ENCODE measurements at regions not wholly inside any gene's neighbourhood (a gene's known extent, or its start where the extent isn't known, plus 50 kb on each side); places are given as distances from the start of the nearest gene placed in this dataset.
"Not testable (repeated sequence)": the region's sequence is repeated elsewhere in the genome, so short reads cannot be mapped to it uniquely, and the experiment has no call there.

- peaks cover 26% of the 10 kb centered on the region for H3K4me1 Mint-ChIP-seq
- peak overlapping the region in 1 of 2 donors; percentile 22 for H3K27ac Mint-ChIP-seq
- H3K27me3 Mint-ChIP-seq: no peaks in the 10 kb centered on the region
- peak; percentile 83 for ATAC-seq
- DNase-seq: no peak
- no peaks in the 10 kb centered on the region for H3K9me3 Mint-ChIP-seq
- peak overlapping the region; percentile 21 to 47 for H3K4me3 Mint-ChIP-seq
Observed at GRCh38 chr14:22176957-22177356, 412.1 kb downstream of the DAD1 start.

GRCh38 chr14:22175278-22175558, 413.8 kb downstream of the DAD1 start:
- ATAC-seq, H3K27ac Mint-ChIP-seq, DNase-seq, H3K9me3 Mint-ChIP-seq, H3K27me3 Mint-ChIP-seq: not testable (repeated sequence)
- Mint-ChIP-seq H3K4me3 (peak overlapping the region in 1 of 2 donors; percentile 19), H3K4me1 (peaks cover 28% of the 10 kb centered on the region)

GRCh38 chr14:22174412-22175277, 414.4 kb downstream of the DAD1 start:
- Mint-ChIP-seq H3K4me3 (no peak overlapping the region), H3K27ac (no peak overlapping the region), H3K4me1 (peaks cover 22% of the 10 kb centered on the region), H3K27me3 (no peaks in the 10 kb centered on the region), H3K9me3 (no peaks in the 10 kb centered on the region)
- DNase-seq (no peak), ATAC-seq (no peak)

GRCh38 chr14:22168092-22168955, 420.7 kb downstream of the DAD1 start:
- DNase-seq: peak in 1 of 2 donors; percentile 24
- Mint-ChIP-seq H3K4me3 (peak overlapping the region; percentile 75 to 83), H3K4me1 (peaks cover 9% of the 10 kb centered on the region), H3K27ac (peak overlapping the region; percentile 97), H3K27me3 (no peaks in the 10 kb centered on the region), H3K9me3 (no peaks in the 10 kb centered on the region)
- ATAC-seq: peak; percentile 80

GRCh38 chr14:22164616-22165015, 424.4 kb downstream of the DAD1 start:
- Mint-ChIP-seq H3K27ac (no peak overlapping the region), H3K9me3 (no peaks in the 10 kb centered on the region), H3K27me3 (no peaks in the 10 kb centered on the region), H3K4me3 (peak overlapping the region in 1 of 2 donors; percentile 22), H3K4me1 (peaks cover 4% of the 10 kb centered on the region)
- ATAC-seq: no peak
- no peak for DNase-seq

- ATAC-seq (no peak), DNase-seq (no peak)
- Mint-ChIP-seq H3K4me1 (peaks cover 10% of the 10 kb centered on the region), H3K4me3 (peak overlapping the region; percentile 77 to 79), H3K27me3 (no peaks in the 10 kb centered on the region), H3K9me3 (no peaks in the 10 kb centered on the region), H3K27ac (peak overlapping the region in 1 of 2 donors; percentile 52)
Observed at GRCh38 chr14:22163051-22163450, 426.0 kb downstream of the DAD1 start.

- no peak for ATAC-seq
- no peak overlapping the region for H3K4me3 Mint-ChIP-seq
- no peak overlapping the region for H3K27ac Mint-ChIP-seq
- no peaks in the 10 kb centered on the region for H3K27me3 Mint-ChIP-seq
- H3K4me1 Mint-ChIP-seq: peaks cover 10% of the 10 kb centered on the region
- no peaks in the 10 kb centered on the region for H3K9me3 Mint-ChIP-seq
- DNase-seq: no peak
Observed at GRCh38 chr14:22159957-22160356, 429.1 kb downstream of the DAD1 start.

GRCh38 chr14:22159099-22159498, 429.9 kb downstream of the DAD1 start:
- Mint-ChIP-seq H3K27me3 (no peaks in the 10 kb centered on the region), H3K4me3 (no peak overlapping the region), H3K27ac (no peak overlapping the region), H3K9me3 (no peaks in the 10 kb centered on the region), H3K4me1 (peaks cover 6% of the 10 kb centered on the region)
- no peak for DNase-seq
- no peak for ATAC-seq

- Mint-ChIP-seq H3K4me1 (peaks cover 6% of the 10 kb centered on the region), H3K27me3 (no peaks in the 10 kb centered on the region), H3K4me3 (no peak overlapping the region), H3K27ac (no peak overlapping the region), H3K9me3 (no peaks in the 10 kb centered on the region)
- DNase-seq (no peak), ATAC-seq (no peak)
Observed at GRCh38 chr14:22158560-22158959, 430.5 kb downstream of the DAD1 start.

GRCh38 chr14:22155571-22155970, 433.5 kb downstream of the DAD1 start:
- DNase-seq: no peak
- Mint-ChIP-seq H3K4me3 (no peak overlapping the region), H3K27ac (no peak overlapping the region), H3K27me3 (no peaks in the 10 kb centered on the region), H3K4me1 (peaks cover 15% of the 10 kb centered on the region), H3K9me3 (no peaks in the 10 kb centered on the region)
- ATAC-seq: no peak

GRCh38 chr14:22152903-22153302, 436.1 kb downstream of the DAD1 start:
- H3K27ac Mint-ChIP-seq: no peak overlapping the region
- no peak overlapping the region for H3K4me3 Mint-ChIP-seq
- no peaks in the 10 kb centered on the region for H3K27me3 Mint-ChIP-seq
- H3K9me3 Mint-ChIP-seq: no peaks in the 10 kb centered on the region
- peaks cover 11% of the 10 kb centered on the region for H3K4me1 Mint-ChIP-seq
- DNase-seq: no peak
- ATAC-seq: no peak

GRCh38 chr14:22152161-22152870, 436.7 kb downstream of the DAD1 start:
- no peak overlapping the region for H3K27ac Mint-ChIP-seq
- ATAC-seq (no peak), DNase-seq (no peak)
- no peak overlapping the region for H3K4me3 Mint-ChIP-seq
- no peaks in the 10 kb centered on the region for H3K9me3 Mint-ChIP-seq
- H3K4me1 Mint-ChIP-seq: peaks cover 17% of the 10 kb centered on the region
- H3K27me3 Mint-ChIP-seq: no peaks in the 10 kb centered on the region

GRCh38 chr14:22151121-22151520, 437.9 kb downstream of the DAD1 start:
- peaks cover 17% of the 10 kb centered on the region for H3K4me1 Mint-ChIP-seq
- no peaks in the 10 kb centered on the region for H3K27me3 Mint-ChIP-seq
- H3K27ac Mint-ChIP-seq: no peak overlapping the region
- H3K9me3 Mint-ChIP-seq: no peaks in the 10 kb centered on the region
- H3K4me3 Mint-ChIP-seq: no peak overlapping the region
- DNase-seq (no peak), ATAC-seq (no peak)

GRCh38 chr14:22149058-22149457, 440.0 kb downstream of the DAD1 start:
- peaks cover 17% of the 10 kb centered on the region for H3K4me1 Mint-ChIP-seq
- ATAC-seq: no peak
- DNase-seq: no peak
- H3K27me3 Mint-ChIP-seq: no peaks in the 10 kb centered on the region
- H3K9me3 Mint-ChIP-seq: no peaks in the 10 kb centered on the region
- H3K27ac Mint-ChIP-seq: no peak overlapping the region
- no peak overlapping the region for H3K4me3 Mint-ChIP-seq

- no peak for ATAC-seq
- H3K27me3 Mint-ChIP-seq: no peaks in the 10 kb centered on the region
- no peaks in the 10 kb centered on the region for H3K9me3 Mint-ChIP-seq
- peaks cover 12% of the 10 kb centered on the region for H3K4me1 Mint-ChIP-seq
- H3K4me3 Mint-ChIP-seq: peak overlapping the region; percentile 69 to 77
- DNase-seq: no peak
- peak overlapping the region; percentile 93 to 95 for H3K27ac Mint-ChIP-seq
Observed at GRCh38 chr14:22147716-22148115, 441.3 kb downstream of the DAD1 start.

- H3K27me3 Mint-ChIP-seq: no peaks in the 10 kb centered on the region
- no peaks in the 10 kb centered on the region for H3K9me3 Mint-ChIP-seq
- H3K4me3 Mint-ChIP-seq: no peak overlapping the region
- DNase-seq: no peak
- peaks cover 8% of the 10 kb centered on the region for H3K4me1 Mint-ChIP-seq
- no peak for ATAC-seq
- H3K27ac Mint-ChIP-seq: no peak overlapping the region
Observed at GRCh38 chr14:22143363-22143762, 445.7 kb downstream of the DAD1 start.

Data from stimulated activated naive CD8-positive, alpha-beta T cell treated with anti-CD3 and anti-CD28 coated beads, Interleukin-15, amount 100 ng/mL, for 72 hours (primary cell).